Renal cortical epithelial cell (primary cell): ENCODE measurements at regions not wholly inside any gene's neighbourhood (a gene's known extent, or its start where the extent isn't known, plus 50 kb on each side); places are given as distances from the start of the nearest gene placed in this dataset.

Experiments
- DNase-seq: peaks from one replicate; pipeline ENCODE4 v3.0.0-alpha.2; 2011; ENCODE audit warnings: low read depth

- no peak for DNase-seq
These were observed 339.7 kb upstream of the HS3ST1 start for GRCh38 chr4:11768251-11768972.

GRCh38 chr4:11765849-11766453 is 337.3 kb upstream of the HS3ST1 start:
- DNase-seq: peak; percentile 47

GRCh38 chr4:11748164-11748872 is 319.6 kb upstream of the HS3ST1 start:
- peak; percentile 80 for DNase-seq

GRCh38 chr4:11746734-11747133 is 318.0 kb upstream of the HS3ST1 start:
- no peak for DNase-seq

- DNase-seq: no peak
These were observed 315.3 kb upstream of the HS3ST1 start for GRCh38 chr4:11743976-11744375.

GRCh38 chr4:11743236-11743635 is 314.5 kb upstream of the HS3ST1 start:
- DNase-seq: no peak

GRCh38 chr4:11741190-11741652 is 312.5 kb upstream of the HS3ST1 start:
- DNase-seq: peak; percentile 44

GRCh38 chr4:11739992-11740391 is 311.3 kb upstream of the HS3ST1 start:
- peak; percentile 1 for DNase-seq

GRCh38 chr4:11736978-11737377 is 308.3 kb upstream of the HS3ST1 start:
- no peak for DNase-seq

- DNase-seq: peak; percentile 2
These were observed 307.0 kb upstream of the HS3ST1 start for GRCh38 chr4:11735651-11736050.

- no peak for DNase-seq
These were observed 303.5 kb upstream of the HS3ST1 start for GRCh38 chr4:11732155-11732554.

- DNase-seq: no peak
These were observed 301.9 kb upstream of the HS3ST1 start for GRCh38 chr4:11730545-11730944.

- DNase-seq: peak; percentile 73
These were observed 300.9 kb upstream of the HS3ST1 start for GRCh38 chr4:11729548-11729947.

- no peak for DNase-seq
These were observed 299.3 kb upstream of the HS3ST1 start for GRCh38 chr4:11727903-11728564.

- no peak for DNase-seq
These were observed 296.0 kb upstream of the HS3ST1 start for GRCh38 chr4:11724731-11725130.

- no peak for DNase-seq
These were observed 293.5 kb upstream of the HS3ST1 start for GRCh38 chr4:11722223-11722622.

GRCh38 chr4:11720292-11720691 is 291.6 kb upstream of the HS3ST1 start:
- peak; percentile 67 for DNase-seq

GRCh38 chr4:11719879-11720278 is 291.2 kb upstream of the HS3ST1 start:
- DNase-seq: no peak

GRCh38 chr4:11715753-11716521 is 287.2 kb upstream of the HS3ST1 start:
- no peak for DNase-seq

GRCh38 chr4:11710453-11711093 is 281.9 kb upstream of the HS3ST1 start:
- DNase-seq: peak; percentile 63
